ACHN (cell line): ENCODE measurements at regions not wholly inside any gene's neighbourhood (a gene's known extent, or its start where the extent isn't known, plus 50 kb on each side); places are given as distances from the start of the nearest gene placed in this dataset.

ENCODE experiments used
- DNase-seq: peaks from one replicate; pipeline ENCODE4 v3.0.0-alpha.2; 2015
- in situ Hi-C: cut with HindIII; loops from 2 replicates; pipeline ENCODE4 v1.10.0; 2017; ENCODE audit warnings: low sequenced_read_pairs, low pct_ligation_motif_present, low pct_unique_long_range_greater_than_20kb

GRCh38 chr4:36990128-36990872 lies 254.2 kb upstream of the NWD2 start:
- in situ Hi-C loops = no loop called here
- no peak for DNase-seq

DNA sequence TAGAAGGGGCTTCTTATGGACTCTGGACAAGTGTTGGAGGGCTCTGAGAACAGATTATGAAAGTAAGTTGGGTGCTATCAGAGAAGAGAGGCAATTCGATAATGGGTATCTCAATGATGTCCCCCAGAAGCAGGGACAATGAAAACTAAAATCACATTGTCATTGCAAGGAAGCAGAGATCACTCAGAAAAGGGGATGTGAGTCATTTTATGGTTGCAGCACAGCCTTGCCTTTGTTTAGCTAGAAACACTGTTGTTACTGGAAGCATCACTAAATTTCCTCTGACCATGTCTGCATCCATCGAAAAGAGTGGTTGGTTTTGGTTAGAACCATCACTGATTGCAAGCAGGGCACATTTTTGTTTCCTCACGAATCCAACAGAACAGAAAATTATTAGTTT lies 246.8 kb upstream of the NWD2 start:
- in situ Hi-C loops = no loop called here
- no peak for DNase-seq

DNA sequence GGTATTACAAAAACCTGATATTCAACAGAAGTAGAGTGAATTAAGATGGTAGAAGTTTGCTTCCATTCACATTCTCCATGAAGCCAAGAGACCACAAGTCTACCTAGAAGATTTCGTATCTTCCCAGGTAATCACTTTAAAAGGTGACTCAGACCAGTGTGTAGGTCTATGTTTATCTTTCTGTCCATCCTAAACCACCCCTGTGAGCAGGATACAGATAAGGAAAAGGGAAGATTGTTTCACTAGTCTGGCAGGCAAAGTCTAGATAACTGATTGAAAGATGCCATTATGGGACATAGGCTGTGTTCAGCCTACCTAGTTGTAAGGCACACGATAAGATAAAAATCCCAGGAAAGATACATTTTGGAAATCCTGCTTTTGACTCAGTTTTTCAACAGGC lies 244.3 kb upstream of the NWD2 start:
- no peak for DNase-seq
- in situ Hi-C loops = no loop called here

GRCh38 chr4:37001688-37002436 lies 242.7 kb upstream of the NWD2 start:
- DNase-seq = no peak
- in situ Hi-C loops = no loop called here

GRCh38 chr4:37002625-37003024 lies 241.9 kb upstream of the NWD2 start:
- in situ Hi-C loops = no loop called here
- DNase-seq = no peak

DNA sequence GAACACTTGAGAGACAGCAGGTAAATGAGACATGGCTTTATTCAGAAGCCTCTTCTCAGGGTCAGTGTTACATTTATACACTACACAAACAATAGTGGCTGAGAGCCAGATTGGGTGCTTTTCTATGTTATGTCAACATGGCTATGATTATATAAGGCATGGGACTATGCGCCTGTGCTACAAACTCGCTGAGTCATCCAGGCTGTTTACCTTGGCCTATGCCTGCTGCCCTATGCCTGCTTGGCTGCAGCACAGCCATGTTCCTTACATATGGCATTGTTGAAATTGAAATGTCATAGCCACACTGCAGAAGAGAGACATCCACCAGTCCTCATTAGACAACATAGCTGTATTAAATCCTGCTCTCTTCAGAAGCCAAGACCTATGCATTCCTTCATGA lies 236.3 kb upstream of the NWD2 start:
- in situ Hi-C loops = no loop called here
- no peak for DNase-seq

GRCh38 chr4:37014584-37014983 lies 230.0 kb upstream of the NWD2 start:
- no peak for DNase-seq
- in situ Hi-C loops = no loop called here

DNA sequence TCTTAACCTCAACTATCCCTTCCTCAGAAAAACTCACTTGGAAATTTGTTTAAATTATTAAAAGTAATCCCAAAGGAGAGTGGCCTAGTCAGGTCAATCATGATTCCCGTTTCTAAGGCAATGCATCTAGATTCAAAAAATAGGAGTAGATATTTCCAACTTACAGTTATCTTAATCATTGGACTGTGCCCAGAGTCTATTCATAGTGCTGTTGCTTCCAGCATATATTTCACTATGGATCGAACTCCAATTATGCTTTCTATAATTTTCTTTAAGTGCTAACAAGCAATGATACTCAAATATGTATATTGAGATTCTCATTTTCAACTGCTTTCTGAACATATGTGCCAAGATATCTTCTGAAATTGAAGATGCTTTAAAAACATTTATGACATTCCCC lies 229.2 kb upstream of the NWD2 start:
- in situ Hi-C loops = no loop called here
- DNase-seq = no peak

GRCh38 chr4:37023504-37023903 lies 221.0 kb upstream of the NWD2 start:
- no peak for DNase-seq
- in situ Hi-C loops = no loop called here

DNA sequence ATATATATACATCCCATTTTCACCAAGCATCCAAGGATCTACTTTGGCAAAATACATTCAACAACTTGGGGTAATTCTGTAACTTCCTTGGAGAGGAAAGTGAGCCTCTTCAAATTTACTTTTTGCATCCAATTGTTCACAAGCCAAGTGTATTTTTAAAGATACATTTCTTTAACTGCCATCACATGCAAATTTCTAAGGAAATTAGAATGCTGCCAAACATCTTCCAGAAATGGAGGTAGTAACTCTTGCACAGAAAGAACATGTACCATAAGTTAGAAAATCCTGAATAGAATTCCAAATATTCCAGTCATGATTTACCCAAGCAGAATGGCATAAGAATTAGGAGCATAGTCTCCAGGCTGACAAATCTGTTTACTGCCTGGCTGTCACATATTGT lies 220.5 kb upstream of the NWD2 start:
- in situ Hi-C loops = no loop called here
- no peak for DNase-seq

DNA sequence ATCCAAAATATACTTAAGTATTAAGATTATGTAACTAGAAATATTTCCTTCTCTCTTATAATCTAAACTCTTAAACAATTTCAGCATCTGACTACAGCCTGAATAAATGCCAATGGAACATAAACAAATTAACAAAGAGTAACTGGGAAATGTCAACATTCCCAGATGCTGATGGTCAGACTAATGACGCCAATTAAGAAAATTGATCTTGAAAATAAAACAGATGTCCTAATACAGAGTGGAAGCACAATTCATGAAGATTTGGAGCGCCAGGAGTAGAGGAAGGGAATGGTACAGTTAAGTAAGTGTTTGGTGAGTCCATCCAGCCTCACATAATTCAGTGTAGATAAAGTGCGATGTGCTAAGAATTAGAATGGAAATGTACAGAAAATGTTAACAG lies 203.7 kb upstream of the NWD2 start:
- in situ Hi-C loops = no loop called here
- no peak for DNase-seq

- no peak for DNase-seq
- in situ Hi-C loops = no loop called here
Observed at GRCh38 chr4:37043342-37043741, 201.2 kb upstream of the NWD2 start.

DNA sequence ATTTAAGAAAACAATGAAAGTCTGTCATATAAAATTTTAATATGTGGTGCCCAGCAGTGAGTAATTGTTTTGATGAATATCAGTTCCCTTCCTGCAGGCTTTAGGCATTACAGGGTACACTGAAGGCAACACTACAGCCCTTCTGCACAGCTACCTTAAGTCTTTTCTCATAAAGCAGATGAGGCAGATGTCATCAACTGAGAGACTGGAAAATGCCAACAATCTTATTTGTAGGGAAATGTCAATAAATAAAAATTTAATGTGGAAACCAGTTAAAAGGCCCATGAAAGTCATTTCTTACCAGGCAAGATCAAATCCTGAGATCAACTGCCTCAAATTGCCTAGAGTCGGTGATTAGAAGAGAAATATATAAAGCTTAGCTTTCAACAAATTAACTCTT lies 193.4 kb upstream of the NWD2 start:
- in situ Hi-C loops = no loop called here
- no peak for DNase-seq

GRCh38 chr4:37051866-37052265 lies 192.7 kb upstream of the NWD2 start:
- in situ Hi-C loops = no loop called here
- DNase-seq = no peak

DNA sequence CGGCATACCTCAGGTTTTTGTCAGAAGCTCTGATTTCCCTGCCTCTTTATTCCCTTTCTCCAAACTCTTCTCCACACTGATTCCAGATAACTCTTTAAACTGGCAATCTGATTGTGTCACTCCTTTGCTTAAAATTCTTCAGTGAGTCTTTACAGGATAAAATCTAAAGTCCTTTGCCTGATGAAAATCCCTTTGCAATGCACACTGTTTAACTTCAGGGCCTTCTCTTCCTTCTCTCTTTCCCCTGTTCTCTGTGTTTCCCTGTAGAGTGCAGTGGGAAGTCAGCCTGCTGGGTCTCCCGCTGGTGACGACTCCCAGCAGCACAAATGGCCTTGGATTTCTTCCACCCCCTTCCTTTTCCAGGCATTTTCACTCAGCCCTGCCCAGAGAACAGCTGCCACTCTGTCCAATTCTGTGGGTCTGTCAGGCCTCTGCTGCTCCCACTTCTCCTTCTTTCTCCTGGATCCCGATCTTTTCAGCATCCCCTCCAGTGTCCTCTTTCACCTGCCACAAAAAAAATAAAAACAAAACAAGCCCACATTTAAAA lies 189.9 kb upstream of the NWD2 start:
- DNase-seq = no peak
- in situ Hi-C loops = no loop called here

DNA sequence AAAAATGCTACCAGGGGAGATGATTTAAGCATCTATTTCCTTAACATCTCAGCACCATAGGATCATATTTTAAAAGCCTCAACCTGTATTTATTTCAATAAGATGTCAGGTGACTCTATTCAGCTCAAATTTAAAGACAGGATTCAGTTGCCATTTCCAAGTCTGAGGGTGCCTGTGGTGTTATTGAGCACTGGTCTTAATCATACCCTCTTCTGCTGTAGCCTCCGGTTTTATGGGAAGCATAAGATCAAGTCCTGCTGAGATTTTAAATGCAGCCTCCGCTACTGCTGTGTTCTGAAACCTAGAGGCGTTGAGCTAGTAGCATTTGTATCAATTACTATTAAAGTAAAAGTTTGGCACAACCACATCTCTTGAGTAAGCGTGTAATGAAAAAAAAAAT lies 185.7 kb upstream of the NWD2 start:
- DNase-seq = no peak
- in situ Hi-C loops = no loop called here

DNA sequence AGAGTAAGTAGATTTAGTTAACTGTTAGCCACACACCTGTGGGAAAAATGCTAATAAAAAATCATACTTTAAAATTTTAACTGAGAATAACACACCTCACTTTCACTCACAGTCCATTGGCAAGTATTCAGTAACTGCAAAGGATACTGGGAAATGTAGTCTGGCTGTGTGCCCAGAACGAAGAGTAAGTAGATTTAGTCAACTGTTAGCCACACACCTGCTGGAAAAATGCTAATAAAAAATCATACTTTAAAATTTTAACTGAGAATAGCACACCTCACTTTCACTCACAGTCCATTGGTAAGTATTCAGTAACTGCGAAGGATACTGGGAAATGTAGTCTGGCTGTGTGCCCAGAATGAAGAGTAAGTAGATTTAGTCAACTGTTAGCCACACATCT lies 178.4 kb upstream of the NWD2 start:
- in situ Hi-C loops = no loop called here
- DNase-seq = no peak

- in situ Hi-C loops = no loop called here
- DNase-seq = no peak
Observed at GRCh38 chr4:37068580-37068979, 176.0 kb upstream of the NWD2 start.

GRCh38 chr4:37070041-37070440 lies 174.5 kb upstream of the NWD2 start:
- DNase-seq = no peak
- in situ Hi-C loops = no loop called here

- no peak for DNase-seq
- in situ Hi-C loops = no loop called here
Observed at GRCh38 chr4:37071576-37071975, 173.0 kb upstream of the NWD2 start.
